Heart left ventricle (tissue), 16 donors: ENCODE measurements at regions not wholly inside any gene's neighbourhood (a gene's known extent, or its start where the extent isn't known, plus 50 kb on each side); places are given as distances from the start of the nearest gene placed in this dataset.

Source experiments
- ATAC-seq, 4 donors: fragments of 200-7000 bp; cut with Tn5 transposase; one replicate each; pipeline ENCODE4 v1.9.1; 2020 to 2022; ENCODE audit warnings: moderate library complexity in 4 of 4, mild to moderate bottlenecking in 3 of 4, moderate number of reproducible peaks in 1 of 4
- DNase-seq, 5 donors: peaks; one replicate each; pipeline ENCODE4 v3.0.0-alpha.2; 2020
- H3K27ac ChIP-seq, 12 donors: fragments of 200-600 bp; sonication (generic) in 4 of 12; one replicate each; pipeline versions ENCODE4 v1.5.0 to v1.8.0; 2016 to 2022; ENCODE audit warnings: mild to moderate bottlenecking in 2 of 12
- H3K27me3 ChIP-seq, 9 donors: fragments of 200-600 bp; sonication (generic) in 2 of 9; one replicate each; pipeline versions ENCODE4 v1.5.1 to v1.8.0; 2016 to 2022; ENCODE audit warnings: mild to moderate bottlenecking in 3 of 9
- H3K36me3 ChIP-seq, 9 donors: fragments of 200-600 bp; sonication (generic) in 2 of 9; one replicate each; pipeline versions ENCODE4 v1.5.0 to v1.8.0; 2018 to 2022; ENCODE audit warnings: mild to moderate bottlenecking in 2 of 9
- H3K4me1 ChIP-seq, 12 donors: fragments of 200-600 bp; sonication (generic) in 4 of 12; one replicate each; pipeline versions ENCODE4 v1.5.0 to v1.8.0; 2016 to 2022; ENCODE audit warnings: mild to moderate bottlenecking in 3 of 12
- H3K4me3 ChIP-seq, 12 donors: fragments of 200-600 bp; sonication (generic) in 4 of 12; one replicate each; pipeline versions ENCODE4 v1.5.0 to v1.8.0; 2017 to 2022; ENCODE audit warnings: mild to moderate bottlenecking in 9 of 12, moderate library complexity in 4 of 12
- H3K9me3 ChIP-seq, 12 donors: fragments of 200-600 bp; sonication (generic) in 4 of 12; one replicate each; pipeline versions ENCODE4 v1.5.0 to v1.8.0; 2016 to 2022; ENCODE audit warnings: mild to moderate bottlenecking in 1 of 12
- CTCF ChIP-seq, 12 donors: fragments of 200-600 bp; sonication (generic) in 4 of 12; IDR thresholded peaks; one replicate each; pipeline versions ENCODE4 v1.5.0 to v1.8.0; 2018 to 2022; ENCODE audit warnings: antibody characterized with exemption in 12 of 12, mild to moderate bottlenecking in 5 of 12
- POLR2A ChIP-seq, 2 donors: fragments of 450-650 bp; IDR thresholded peaks; one replicate each; pipeline ENCODE4 v1.6.1; 2017; ENCODE audit warnings: antibody characterized with exemption in 2 of 2, mild to moderate bottlenecking in 2 of 2, moderate library complexity in 2 of 2
- WGBS, 4 donors: extraction: QIAGEN DNeasy Blood & Tissue Kit in 2 of 4; methylation state at CpG; one replicate each; pipeline versions ENCODE4 v1.1.5 to v1.1.7; 2013 to 2018; 5-methylcytosine and 5-hydroxymethylcytosine counted together
- intact Hi-C, 10 donors: fragments of 100-400 bp; cut with DNase I; formaldehyde crosslinking; loops; one replicate each; pipeline versions ENCODE4 v1.11.1 to v1.14.2; 2022
- donor health status: ischemic (EF 13 %, LVEDD 7.1; RV severe dilation, severe dysfunction).
- donor health status: healthy with polysubstance abuse.
- donor health status: DM: no; HTN: yes; CAD: no.
- donor health status: DM: no; HTN: no; CAD: no.
- donor health status: ischemic (EF 25% LVEDD 6.9; RV normal size, moderate dysfunction).
- donor health status: ischemic (EF 25% LVEDD 5.7; RV mildly dilated, moderate dysfunction).
- donor health status: healthy.
- donor health status: DM: yes; HTN: yes; CAD: no.
- donor health status: ischemic (EF 35%, LVEDD 5.7; RV mildly dilated, moderate dysfunction).
- donor health status: nonischemic (EF 11% LVEDD 7.7; RV severe dilation, severe dysfunction).
- donor health status: DM: yes; HTN: yes; CAD: no.
- donor health status: PGD.
- donor health status: ischemic (EF 29% LVEDD 5.4; RV normal size, mild dysfunction).
- donor health status: nonischemic (EF 23%, LVEDD 6.1; RV moderate dilation, normal function).

GRCh38 chr6:167523426-167523825 is 198.5 kb downstream of the TTLL2 start:
- intact Hi-C loops: no loop called here
- H3K27ac ChIP-seq: no peak overlapping the region
- H3K27me3 ChIP-seq: no peaks in the 10 kb centered on the region
- TF ChIP-seq POLR2A (IDR thresholded peaks at IDR 0.05): no peak
- TF ChIP-seq CTCF (IDR thresholded peaks at IDR 0.05): no peak
- 94 to 97% (median 95%) methylated on average over 9 to 13 of the region's 13 CpGs for WGBS, 4 donors
- no peaks in the 10 kb centered on the region for H3K9me3 ChIP-seq
- ATAC-seq (no peak), DNase-seq (no peak)
- peaks cover 0 to 12% (median 3%) of the 10 kb centered on the region in 12 donors for H3K4me1 ChIP-seq
- no peaks in the 10 kb centered on the region for H3K36me3 ChIP-seq
- H3K4me3 ChIP-seq: no peak overlapping the region

GRCh38 chr6:167524261-167525111 is 199.6 kb downstream of the TTLL2 start:
- intact Hi-C loops: no loop called here
- H3K27me3 ChIP-seq: no peaks in the 10 kb centered on the region
- H3K4me3 ChIP-seq: no peak overlapping the region
- DNase-seq: peak in 1 of 5 donors; percentile 39
- 40 to 48% (median 45%) methylated on average over 17 to 22 of the region's 22 CpGs for WGBS, 4 donors
- H3K4me1 ChIP-seq: peaks cover 0 to 12% (median 3%) of the 10 kb centered on the region in 12 donors
- peak in 3 of 4 donors; percentile 58 to 75 (median 68) for ATAC-seq
- H3K27ac ChIP-seq: peak overlapping the region in 2 of 12 donors; percentile 10 to 41
- no peaks in the 10 kb centered on the region for H3K36me3 ChIP-seq
- TF ChIP-seq CTCF (IDR thresholded peaks at IDR 0.05): peak in 4 of 12 donors; percentile 7 to 44 (median 16)
- no peak for TF ChIP-seq POLR2A (IDR thresholded peaks at IDR 0.05)
- H3K9me3 ChIP-seq: no peaks in the 10 kb centered on the region

GRCh38 chr6:167525774-167526173 is 200.9 kb downstream of the TTLL2 start:
- TF ChIP-seq CTCF (IDR thresholded peaks at IDR 0.05): no peak
- no peak for TF ChIP-seq POLR2A (IDR thresholded peaks at IDR 0.05)
- H3K4me1 ChIP-seq: peaks cover 0 to 12% (median 3%) of the 10 kb centered on the region in 12 donors
- H3K9me3 ChIP-seq: no peaks in the 10 kb centered on the region
- WGBS, 4 donors: 96 to 98% (median 97%) methylated on average over 6 of the region's 6 CpGs
- no peak for ATAC-seq
- H3K27ac ChIP-seq: no peak overlapping the region
- DNase-seq: no peak
- H3K36me3 ChIP-seq: no peaks in the 10 kb centered on the region
- no peak overlapping the region for H3K4me3 ChIP-seq
- intact Hi-C loops: no loop called here
- H3K27me3 ChIP-seq: no peaks in the 10 kb centered on the region

- Histone ChIP-seq H3K4me1 (peaks cover 0 to 12% (median 3%) of the 10 kb centered on the region in 12 donors), H3K27ac (no peak overlapping the region), H3K4me3 (no peak overlapping the region), H3K9me3 (no peaks in the 10 kb centered on the region), H3K36me3 (no peaks in the 10 kb centered on the region), H3K27me3 (peaks cover 0 to 2% (median 0%) of the 10 kb centered on the region in 9 donors)
- TF ChIP-seq POLR2A (IDR thresholded peaks at IDR 0.05): no peak
- no peak for TF ChIP-seq CTCF (IDR thresholded peaks at IDR 0.05)
- ATAC-seq (no peak), DNase-seq (no peak)
- WGBS, 4 donors: 88 to 94% (median 93%) methylated on average over 23 of the region's 23 CpGs
- intact Hi-C loops: no loop called here
Observed at GRCh38 chr6:167526465-167527368, 201.8 kb downstream of the TTLL2 start.
